Stimulated activated CD4-positive, alpha-beta T cell treated with anti-CD3 and anti-CD28 coated beads, Interleukin-12 subunit alpha, Interleukin-12 subunit beta, amount 100 ng/mL, for 24 hours (primary cell): ENCODE measurements at regions not wholly inside any gene's neighbourhood (a gene's known extent, or its start where the extent isn't known, plus 50 kb on each side); places are given as distances from the start of the nearest gene placed in this dataset.

Experiments
- DNase-seq, 2 experiments: peaks; one replicate each; pipeline ENCODE4 v3.0.0-alpha.2; 2020; ENCODE audit warnings: low read depth in 2 of 2

- DNase-seq = no peak
Observed at GRCh38 chr2:160871953-160872352, 288.3 kb upstream of the TANK start.

DNA sequence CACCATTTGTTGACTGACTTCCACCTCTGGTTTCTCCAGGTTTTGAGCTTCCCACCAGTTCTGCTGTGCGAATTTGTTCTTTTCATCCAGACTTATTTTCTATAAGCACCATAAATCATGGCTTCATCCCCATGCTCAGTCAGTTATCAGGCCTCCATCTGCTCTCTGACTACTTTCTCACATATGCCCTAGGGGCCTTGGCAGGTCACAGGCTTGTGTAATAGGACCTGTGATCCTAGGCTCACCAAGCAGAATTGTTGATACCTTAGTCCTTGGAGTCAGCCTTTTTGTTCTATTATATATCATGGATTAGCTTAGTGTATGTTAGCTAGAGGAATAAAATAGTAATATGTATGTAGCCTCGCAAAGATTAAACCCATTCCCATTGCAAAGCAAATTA is 284.2 kb upstream of the TANK start:
- DNase-seq = no peak

DNA sequence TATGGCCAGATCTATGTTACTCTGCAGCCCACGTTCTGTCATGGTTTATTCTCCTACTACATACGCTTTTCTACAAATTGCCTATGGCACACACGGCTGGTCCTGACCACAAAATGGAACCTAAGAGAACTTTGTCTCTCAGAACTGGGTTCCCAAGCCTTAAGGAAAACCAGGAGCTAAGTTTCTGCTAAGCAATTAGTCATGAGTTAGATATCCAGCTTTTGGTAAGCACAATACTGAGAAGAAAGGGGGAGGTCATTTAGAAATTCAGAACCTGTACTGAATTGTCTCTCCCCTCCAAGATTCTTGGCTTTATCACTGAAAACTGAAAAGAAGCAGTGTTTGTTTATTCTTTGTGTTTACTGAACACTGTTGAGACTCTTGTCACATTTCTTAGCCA is 283.5 kb upstream of the TANK start:
- DNase-seq = no peak

- DNase-seq = no peak
Observed at GRCh38 chr2:160878618-160879017, 281.6 kb upstream of the TANK start.

- DNase-seq = no peak
Observed at GRCh38 chr2:160882906-160883305, 277.3 kb upstream of the TANK start.

- no peak for DNase-seq
Observed at GRCh38 chr2:160884056-160884455, 276.2 kb upstream of the TANK start.

- DNase-seq = no peak
Observed at GRCh38 chr2:160889439-160890170, 270.6 kb upstream of the TANK start.

- no peak for DNase-seq
Observed at GRCh38 chr2:160890667-160891352, 269.4 kb upstream of the TANK start.

GRCh38 chr2:160891353-160891740 is 268.9 kb upstream of the TANK start:
- DNase-seq = no peak

GRCh38 chr2:160892204-160892603 is 268.0 kb upstream of the TANK start:
- no peak for DNase-seq

GRCh38 chr2:160893581-160893980 is 266.6 kb upstream of the TANK start:
- DNase-seq = no peak

DNA sequence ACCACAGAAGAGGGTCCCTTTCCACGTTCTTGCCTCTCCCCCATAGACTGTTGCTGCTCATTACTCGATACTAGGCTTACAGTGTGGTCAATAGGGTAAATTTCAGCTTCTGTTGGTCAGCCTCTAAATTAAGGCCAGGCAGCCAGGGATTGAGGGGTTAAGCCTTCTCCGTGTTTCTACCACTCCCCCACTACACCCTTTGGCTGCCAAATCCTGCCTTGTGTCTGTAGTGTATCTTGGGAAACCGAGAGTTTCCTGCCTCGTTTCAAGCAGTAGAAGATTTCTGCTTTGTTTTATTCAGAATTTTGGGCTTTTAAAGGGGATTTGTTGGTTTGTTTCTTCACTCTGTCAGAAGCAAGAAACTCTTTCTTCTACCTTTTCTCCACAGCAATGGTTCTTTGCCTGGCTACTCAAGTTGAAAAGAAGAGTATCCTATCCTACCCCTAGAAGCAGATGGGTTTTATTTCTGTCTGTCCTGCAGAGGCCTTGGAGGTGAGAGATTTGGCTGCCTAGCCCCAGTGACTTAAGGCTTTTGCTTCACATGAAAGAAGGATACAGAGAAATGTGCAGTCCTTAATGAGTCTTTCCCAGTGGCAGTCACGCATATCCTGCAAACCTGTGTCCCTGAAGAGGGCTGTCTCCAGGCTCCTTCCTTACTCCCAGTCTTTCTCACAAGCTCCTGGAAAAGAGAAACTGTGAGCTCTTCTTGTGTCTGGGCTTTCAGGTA is 261.5 kb upstream of the TANK start:
- DNase-seq = no peak

DNA sequence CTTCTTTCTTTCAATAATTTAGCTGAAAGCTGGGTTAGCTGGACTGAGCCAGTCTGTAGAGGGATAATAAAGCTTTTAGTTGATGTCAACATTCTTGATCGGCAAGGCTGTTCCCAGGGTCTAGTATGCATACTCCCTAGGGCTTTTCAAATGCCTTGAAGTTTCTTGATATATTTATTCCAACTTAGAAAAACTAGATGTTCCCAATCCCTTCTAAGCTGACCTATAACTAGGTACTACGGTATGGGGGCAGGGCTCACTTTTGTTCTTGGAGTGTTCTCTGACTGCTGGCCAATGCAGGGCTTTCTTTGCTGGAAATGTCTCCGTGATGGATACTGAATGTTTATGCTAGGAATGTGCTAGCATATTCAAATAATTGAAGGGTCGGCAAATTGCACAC is 258.6 kb upstream of the TANK start:
- no peak for DNase-seq

DNA sequence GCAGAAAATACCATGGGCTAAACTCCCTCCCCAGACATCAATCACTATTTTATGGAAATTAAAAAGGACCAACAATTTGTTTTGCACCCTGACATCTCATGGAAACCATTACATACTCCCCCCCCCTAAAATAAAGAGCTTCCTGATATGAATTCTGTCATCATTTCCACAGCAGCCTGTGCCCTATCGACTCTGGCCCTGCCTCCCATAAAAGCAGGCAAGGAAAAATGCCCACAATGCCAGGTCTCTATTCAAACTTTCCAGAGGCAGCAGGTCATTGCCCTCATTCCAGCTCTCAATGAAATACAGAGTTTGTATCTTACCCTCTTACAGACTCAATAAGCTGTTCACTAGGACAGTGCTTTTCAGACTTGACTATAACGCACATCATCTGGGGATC is 254.4 kb upstream of the TANK start:
- no peak for DNase-seq

DNA sequence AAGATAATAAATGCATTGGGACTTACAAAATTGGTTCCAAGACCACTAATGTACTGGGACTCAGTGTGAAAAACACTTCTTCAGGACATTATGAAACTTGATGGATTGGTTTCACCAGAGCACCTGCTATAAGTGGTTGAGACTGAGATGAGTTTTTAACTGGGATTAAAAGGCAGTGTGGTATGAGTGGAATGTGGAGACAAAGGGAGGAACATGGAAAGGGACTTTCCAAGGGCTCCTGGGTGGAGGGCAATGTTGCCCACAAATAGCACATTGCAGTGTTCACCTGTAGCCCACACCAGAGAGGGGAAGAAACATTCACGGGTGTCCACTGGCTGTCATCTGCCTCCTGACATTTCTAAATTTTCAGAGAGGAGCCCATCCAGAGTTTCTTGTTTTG is 253.3 kb upstream of the TANK start:
- DNase-seq = no peak

- DNase-seq = no peak
Observed at GRCh38 chr2:160907738-160908137, 252.5 kb upstream of the TANK start.

DNA sequence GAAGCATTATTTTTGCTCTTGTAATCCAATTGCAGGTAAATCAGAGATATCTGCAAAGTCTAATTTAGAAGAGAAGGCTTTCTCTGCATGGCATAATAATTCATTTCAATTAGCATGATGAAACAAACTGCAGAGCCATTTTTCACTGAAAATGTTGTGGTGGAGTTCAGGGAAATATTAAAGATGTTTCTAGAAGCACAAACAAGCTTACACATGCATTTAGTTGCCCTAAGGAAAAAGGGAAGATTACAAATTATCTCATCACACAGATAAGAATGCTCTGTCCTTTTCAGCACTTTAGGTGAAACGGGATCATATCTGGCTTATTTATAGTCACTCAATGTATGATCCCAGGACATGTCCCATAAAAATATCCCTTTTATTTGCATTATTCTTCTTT is 252.1 kb upstream of the TANK start:
- no peak for DNase-seq

GRCh38 chr2:160909781-160910242 is 250.4 kb upstream of the TANK start:
- DNase-seq = no peak

DNA sequence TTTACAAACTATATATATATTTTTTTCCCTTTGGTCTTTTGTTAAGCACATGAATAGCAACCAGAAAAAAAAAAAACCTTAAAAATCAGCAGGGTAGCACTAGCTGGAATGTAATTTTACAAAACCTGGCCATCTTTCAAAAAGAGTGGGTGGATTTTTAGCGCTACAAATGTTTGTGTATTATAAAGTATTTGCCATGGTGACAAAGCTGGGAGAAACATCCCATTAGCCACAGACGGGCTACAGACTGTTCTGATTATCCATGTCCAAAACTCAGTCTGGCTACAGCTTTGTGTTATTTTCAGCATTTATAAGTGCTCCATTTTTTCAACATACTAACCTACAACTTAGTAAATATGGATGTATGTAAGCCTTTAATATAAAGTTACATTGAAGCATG is 249.5 kb upstream of the TANK start:
- DNase-seq = no peak

DNA sequence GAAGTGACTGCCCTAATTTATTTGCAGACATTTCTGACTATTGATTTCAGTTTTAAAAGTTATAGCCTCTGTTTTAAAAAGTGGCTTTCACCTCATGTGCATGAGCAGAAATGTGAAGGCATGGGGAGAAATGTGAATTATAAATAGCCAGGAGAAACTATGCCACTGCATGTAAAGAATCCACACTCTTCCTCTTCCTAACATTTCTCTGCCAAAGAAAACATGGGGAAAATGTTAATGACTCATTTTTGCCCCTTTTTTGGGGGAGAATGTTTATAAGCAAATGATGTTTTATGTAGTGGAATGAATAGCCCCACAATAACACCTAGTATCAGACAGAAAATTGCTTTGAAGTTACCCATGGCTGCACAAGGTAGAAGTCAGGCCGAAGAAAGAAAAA is 249.0 kb upstream of the TANK start:
- DNase-seq = no peak

- DNase-seq = no peak
Observed at GRCh38 chr2:160912276-160912675, 248.0 kb upstream of the TANK start.

GRCh38 chr2:160913323-160913722 is 246.9 kb upstream of the TANK start:
- no peak for DNase-seq

DNA sequence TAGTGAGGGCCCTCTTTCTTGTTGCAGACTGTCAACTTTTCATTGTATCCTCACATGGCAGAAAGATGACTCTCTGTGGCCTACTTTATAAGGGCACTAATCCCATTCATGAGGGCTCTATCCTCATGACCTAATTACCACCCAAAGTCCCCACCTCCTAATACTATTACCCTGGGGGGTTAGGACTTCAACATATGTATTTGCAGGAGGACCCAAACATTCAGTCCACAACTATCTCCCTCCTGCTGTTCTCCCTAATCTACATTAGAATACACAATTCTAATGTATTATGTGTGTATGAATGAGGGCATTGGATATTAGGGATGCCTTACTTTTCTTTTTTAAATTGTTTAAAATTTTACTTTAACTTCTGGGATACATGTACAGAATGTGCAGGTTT is 246.0 kb upstream of the TANK start:
- DNase-seq = no peak
